ENCODE measurements at regions not wholly inside any gene's neighbourhood (a gene's known extent, or its start where the extent isn't known, plus 50 kb on each side); places are given as distances from the start of the nearest gene placed in this dataset.
"Not testable (repeated sequence)": the region's sequence is repeated elsewhere in the genome, so short reads cannot be mapped to it uniquely, and the experiment has no call there.

DNA sequence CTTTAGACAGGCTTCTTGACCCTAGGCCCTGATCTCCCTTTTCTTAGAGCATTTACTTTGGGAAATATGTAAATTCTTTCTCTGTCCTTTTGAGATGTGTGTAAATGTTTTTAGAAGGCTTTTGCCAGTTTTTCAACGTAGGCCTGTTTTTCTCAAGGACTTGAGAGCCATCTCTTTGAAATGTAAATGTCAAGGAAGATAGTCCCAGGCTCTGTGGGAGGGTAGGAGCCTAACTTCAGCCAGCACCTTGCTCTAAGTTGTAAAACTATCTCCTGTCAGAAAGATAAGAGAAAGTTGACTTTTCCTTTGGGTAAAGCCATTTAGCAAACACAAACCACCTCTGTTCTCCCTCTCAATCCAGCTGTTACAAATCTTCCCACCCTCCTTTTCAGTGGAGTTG is 219.8 kb downstream of the RPS29 start:
- no peak for DNase-seq

DNA sequence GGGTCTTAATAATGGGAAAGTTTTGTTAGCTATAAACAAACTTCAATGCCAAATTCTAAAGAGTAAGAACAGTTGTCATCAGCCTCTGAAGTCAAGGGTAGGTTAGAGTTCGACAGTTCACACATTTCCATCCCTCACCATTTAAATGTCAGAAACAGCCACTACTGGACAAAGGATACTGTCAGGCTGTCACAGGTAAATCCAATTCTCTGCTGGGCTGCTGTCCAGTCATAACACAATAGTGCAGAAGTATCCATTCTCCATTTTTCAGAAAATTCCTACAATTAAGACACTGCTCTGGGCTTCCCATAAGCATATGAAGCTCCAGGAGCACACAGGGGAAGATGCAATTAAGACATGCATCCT is 221.4 kb downstream of the RPS29 start:
- DNase-seq: no peak

DNA sequence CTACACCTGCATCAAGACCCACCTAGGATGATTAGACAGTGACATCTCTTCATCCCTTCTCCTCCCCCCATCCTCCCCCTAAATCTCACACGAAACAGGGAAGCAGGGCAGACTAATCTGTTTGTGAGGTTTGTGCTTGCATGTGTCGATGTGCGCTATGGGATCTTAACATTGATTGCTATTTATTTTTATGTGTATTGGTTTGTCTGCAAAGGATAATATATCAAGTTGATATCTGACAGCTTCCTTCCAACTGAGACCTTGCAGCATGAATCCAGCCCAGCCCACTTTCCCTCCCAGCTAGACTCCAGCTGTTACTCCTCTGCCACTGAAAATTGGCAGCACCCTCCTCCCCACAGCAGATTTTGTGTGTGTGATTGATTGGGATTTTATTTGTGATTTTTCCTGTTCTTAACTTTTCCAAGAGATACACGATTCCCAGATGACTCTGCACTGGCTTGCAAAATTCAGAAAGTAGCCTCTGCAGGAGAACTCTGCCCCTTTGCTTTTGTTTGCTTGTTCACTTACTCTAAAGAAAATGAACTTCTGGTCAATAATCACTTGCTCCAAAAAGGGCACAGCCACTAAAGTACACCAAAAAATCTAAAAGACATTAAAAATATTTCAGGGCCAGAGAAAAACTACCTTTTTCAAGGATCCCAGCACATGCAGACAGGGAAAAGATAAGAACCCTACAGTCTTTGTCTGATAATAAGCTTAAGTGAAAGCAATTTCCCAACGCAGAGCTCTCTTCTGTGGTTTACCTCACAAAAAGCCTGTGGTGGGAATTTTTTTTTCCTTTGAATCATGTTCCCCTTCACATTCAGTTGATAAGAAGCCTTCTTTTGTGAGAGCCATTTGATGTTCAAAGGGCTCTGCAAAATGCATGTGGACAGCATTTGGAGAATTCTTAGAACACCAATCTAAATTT is 222.1 kb downstream of the RPS29 start:
- DNase-seq: no peak

DNA sequence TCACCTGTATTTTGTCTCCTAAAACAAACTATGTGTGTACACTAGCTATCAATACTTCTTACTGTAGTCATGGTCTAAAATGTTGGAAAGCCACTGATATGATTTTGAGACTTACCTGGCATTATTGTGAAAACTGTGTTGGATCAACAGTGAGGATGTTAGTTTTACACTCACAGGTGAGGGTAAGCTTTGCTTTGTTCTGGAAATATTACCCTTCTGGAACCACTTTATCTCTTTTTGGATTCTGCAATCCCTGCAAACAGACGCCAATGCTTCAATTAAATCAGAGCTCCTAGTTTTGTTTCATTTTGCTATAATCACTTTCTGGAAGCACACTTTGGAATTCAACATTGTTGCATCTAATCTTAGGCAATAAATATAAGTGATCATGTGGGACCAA is 223.3 kb downstream of the RPS29 start:
- DNase-seq: no peak

DNA sequence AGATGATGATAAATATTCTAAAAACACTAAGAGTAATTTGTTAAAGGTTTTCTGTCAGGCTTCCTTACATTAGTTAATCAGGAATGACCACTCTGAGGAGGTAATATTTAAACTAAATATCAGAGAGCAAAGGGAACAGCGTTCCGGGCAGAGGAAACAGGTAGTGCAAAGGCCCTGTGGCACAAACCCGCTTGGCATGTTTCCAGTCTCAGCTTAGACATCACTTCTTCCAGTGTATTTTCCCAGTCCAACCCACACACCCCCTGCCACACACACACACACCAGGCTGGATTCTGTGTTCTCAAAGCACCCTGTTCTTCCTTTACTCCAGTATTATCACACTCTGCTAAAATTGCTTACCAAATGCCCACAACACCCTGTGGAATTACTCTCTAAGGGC is 247.1 kb downstream of the RPS29 start:
- no peak for DNase-seq

DNA sequence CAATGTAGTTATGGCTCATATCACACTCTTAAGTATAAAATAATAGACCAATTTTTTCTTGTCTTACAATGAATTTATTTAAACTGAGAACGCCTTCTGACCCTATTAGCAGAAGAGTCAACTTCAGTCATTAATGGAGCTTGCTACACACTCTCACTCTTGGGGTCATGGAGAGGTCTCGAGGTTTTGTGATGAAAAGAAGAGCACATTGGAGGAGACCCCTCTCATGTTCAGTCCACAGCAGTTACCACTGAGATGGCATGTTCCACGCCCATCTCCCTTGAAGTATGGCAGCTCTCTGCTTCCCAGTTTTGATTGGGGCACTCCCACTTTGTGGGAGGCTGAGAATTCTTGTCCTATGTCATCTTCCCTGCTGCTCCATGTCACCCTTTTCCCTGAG is 266.4 kb downstream of the RPS29 start:
- DNase-seq: no peak

DNA sequence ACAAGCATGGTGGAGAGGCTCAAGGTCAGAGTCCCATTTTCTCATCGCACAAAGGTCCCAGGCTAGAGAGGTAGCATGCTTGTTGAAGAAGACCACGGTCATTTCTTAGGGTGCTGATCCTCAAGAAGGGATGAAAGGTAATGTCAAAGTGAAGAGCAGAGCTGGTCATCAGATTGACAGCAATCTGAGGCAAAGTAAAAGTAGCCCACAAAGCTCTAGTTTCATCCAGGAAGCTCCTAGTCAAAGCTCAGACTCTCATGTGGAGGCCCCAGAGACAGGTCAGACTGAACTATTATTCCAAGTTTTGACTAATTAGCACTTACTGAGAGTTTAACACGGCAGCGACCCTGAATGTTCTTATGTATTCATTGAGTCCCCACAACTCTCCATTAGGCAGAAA is 270.6 kb downstream of the RPS29 start:
- no peak for DNase-seq

DNA sequence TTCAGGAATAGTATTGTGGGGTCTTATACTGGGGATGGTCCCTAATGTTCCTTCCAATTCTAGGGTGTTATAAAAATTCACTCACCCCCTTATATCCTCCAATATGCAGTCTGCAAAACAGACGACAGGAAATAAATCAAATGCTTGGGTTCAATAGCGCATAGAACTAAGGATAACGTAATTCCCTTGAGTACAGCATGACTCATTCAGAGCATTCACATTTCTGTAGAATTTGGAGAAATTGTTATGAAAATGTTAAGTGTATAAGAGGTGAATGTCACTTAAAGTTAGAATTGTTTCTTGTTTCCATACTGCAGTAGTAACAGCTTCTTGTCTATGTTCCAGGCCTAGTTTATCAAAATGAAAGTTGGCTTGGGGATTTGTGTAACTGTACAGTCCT is 271.4 kb downstream of the RPS29 start:
- DNase-seq: no peak

DNA sequence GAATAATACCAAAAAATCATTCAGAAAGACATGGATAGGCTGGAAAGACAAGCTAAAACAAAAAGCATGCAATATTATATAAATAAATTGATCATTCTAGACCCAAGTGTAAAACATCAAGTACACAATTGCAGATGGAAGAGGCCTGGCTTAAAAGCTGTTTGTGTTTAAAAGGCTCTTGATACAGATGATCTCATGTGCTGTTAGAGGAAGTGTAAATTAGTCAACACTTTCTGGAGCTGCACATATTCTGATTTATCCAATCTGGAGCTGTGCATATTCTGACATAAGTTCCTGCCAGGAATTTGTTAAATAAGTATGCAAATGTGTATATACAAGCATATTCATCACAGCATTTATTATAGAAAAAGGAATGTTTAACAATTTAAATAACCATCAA is 273.1 kb downstream of the RPS29 start:
- no peak for DNase-seq

DNA sequence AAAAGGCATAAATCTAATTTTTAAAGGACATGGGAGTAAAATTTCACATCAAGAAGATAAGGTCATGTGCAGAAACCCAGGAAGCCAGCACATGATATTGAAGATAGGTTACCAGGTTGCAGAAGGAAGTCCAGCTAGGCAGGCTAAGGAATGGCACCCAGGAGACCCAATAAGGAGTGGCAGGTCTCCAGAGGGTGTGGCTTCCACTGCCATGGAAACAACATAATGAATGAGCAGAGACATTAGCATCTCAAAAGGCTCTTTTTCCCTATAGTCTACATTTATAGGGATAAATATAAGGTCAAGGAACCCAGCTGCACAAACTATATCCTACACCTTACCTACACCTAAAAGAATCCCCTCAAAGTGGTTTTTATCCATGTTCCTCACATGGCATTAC is 275.9 kb downstream of the RPS29 start:
- DNase-seq: no peak

DNA sequence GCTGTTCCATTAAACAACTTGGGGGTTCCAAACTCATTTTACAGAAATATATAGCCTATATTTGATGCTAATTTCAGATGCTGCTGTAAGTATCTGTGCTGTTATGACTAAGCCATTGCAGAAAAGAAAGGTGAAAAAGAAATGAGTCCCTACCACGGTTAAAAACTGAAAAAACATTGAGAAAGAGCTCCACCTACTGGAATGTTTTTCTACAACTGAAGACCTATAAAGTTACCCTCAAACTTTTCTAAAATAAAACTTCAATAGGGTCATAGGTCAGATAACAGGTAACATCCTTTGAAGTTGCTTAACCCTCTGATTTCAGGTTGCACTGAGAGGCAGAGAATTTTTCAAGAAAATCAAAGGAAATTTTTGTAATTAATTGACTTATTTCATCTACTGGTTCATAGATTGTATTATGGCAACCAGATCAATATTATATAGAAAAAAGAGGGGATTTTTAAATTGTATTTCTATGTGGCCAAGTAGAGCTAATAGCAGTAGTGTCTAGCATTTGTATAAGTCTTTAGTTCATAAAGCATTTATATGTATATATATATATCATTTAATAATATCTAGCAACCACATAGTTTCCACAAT is 279.9 kb downstream of the RPS29 start:
- DNase-seq: peak in 1 of 2 experiments; percentile 60

DNA sequence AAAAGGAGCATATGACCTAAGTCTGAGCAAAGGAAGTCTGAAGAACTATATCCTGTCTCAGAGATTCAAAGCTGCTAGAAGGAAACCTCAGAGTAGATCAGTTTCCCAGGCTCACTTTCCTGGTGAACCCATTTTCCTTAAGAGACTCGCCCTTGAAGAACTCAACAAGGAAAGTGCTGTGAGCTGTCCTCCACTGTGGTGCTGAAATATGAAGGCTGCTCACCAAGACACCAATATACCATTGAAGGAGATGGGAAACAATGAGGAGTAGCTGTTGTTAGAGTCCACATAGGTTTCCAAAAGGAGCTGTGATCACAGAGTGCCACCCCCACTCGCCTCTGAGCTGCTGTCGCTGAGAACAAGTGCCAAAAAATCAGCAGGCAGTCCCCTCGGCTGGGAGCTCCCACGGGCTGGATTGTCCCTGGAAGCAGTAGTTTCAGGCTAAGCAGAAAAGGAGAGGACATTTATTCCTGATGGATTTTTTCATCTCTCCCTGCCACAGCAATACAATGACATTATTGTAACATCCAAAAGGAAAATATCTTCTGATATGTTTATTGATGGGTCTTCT is 282.1 kb downstream of the RPS29 start:
- no peak for DNase-seq

DNA sequence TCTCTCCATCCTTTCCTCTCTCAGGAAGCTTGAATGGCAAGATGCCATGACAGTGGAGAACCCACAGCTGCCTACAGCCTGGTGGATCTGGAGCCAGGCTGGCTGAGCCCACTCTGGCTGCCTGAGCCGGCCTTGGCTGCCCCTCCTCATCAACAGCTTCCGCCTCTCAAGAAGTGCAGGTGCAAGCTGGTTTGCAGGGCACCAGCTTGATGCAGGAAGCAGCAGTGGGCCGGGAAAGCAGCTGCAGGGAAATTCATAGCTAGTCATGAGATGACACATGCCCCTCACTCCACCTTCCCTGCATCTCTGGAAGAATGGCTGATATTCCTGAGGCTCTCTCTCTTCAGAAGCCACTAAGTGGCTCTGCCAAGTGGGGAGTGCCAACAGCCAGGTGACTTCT is 289.1 kb downstream of the RPS29 start:
- no peak for DNase-seq

DNA sequence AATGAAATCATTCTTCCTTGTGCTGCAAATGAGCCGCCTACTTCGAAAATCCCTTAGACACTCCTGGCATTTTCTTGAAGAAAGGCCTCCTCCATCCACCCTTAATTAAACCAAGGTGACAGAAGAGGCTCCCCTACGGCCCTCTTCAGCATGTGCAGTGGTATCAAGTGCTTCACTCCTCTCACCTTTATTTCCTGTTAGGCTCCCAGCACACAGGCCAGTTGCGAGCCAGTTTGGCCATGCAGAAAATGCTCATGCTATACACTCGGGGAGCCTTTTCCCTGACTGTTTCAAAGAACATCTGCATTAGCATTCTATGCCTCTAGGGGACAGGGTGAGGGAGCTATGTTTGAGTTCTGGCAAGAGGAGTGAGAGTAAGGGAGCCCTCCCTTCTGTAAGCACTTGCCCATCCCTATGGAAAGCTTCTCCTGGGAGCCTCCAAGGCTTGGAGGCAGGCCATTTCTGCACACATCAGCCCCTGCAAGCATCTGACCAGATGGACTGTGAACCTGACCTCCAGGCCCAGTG is 291.5 kb downstream of the RPS29 start:
- no peak for DNase-seq

DNA sequence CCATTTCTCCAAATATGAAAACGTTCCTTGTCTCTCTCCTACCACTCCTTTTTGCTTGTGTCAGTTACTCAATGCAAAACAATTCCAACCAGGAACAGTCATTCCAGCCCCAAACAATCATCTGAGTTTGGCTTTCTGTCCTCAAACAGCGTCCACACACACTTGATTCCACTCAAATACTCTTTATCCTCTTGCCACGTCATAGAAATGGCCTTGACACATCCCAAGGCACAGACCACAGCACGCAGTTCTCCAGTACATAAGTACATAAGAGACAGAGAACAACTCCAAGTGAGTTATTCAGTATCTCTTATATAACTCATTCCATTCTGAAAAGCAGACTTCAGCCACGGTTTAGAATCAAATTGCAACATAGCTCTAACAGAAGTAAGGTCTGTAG is 299.2 kb downstream of the RPS29 start:
- no peak for DNase-seq

DNA sequence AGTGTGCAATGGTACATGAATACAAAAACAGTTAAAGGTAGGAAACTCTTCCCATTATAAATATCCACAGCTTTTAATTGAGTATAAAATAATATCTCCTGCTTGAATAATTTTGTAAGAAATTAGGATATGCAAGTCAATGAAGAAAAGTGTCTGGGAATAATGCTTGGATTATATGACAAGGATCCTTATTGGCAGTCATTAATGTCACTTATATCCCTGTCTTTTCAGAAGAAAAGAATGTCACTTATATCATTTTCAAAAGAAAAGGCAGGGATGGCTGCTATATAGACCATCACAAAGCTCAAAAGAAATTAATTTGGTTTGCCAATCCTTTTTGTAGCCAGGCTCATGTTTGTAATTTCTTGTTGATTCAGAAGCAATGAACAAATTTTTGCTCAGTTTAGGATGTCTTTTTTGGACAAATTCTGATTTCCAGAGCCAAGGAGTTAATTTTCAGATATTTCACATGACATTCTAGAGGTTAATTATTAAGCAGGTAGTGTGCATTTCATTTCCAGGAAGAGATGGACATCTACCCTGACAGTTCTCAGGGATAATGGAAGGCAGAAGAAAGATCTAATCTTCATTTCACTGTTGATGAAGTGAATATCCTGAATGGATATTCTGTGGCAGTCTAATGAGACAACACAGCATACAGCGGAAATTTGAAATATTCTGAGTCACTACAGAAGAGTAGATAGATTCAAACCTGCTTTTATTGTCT is 299.8 kb downstream of the RPS29 start:
- DNase-seq: no peak

DNA sequence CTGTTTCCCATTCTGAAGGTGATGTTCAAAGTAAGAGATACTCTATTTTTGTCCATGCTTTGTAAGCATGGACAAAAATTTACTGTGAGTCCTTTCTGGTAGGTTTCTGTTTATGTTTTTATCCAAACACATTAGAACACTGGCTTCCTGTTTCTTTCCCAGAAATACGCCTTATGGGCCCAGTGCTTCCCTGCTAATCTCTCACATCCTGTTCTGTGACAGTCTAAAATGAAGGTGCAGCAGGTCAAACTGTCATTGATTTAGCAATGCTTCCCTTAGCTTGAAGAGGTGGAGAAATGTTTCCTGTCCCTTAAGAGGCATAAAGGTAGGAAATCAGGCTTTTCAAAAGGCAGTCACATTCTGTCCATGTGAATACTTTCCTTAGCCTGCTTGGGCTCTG is 305.6 kb downstream of the RPS29 start:
- no peak for DNase-seq

DNA sequence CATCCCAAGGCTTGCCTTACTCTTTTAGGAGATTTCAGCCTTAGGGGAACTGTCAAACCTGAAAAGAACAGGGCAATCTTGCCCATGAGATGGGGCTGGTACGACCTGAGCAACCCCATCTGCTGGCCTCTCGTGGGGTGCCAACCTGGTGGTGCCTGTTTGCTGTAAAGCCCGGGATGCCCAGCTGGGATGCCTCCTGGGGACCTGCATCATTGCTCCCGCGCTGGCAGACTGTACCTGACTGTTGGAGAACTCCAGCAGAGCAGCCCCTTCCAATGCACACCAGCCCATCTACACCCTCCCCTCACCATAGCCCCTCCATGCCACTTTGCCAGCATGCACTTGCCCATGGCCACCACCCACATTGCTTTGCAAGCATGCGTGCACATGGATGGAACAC is 335.7 kb downstream of the RPS29 start:
- no peak for DNase-seq

DNA sequence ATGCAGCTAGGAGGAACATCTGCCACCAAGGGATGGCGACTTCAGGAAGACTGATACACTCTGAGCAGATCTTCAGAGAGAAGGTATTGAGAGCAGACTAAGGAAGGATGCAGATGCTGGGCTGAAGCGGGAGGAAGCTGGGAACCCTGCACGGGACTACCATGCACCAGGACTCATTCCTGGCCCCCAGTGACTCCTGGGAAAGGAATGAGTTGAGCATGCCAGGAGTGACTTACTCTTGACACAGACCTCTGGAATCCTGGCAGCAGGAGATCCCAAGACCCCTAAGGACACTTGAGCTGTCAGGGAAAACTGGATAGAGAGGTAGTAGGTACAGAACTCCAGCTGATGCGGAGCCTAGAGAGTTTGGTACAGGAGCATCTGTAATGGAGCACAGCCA is 336.1 kb downstream of the RPS29 start:
- DNase-seq: no peak

DNA sequence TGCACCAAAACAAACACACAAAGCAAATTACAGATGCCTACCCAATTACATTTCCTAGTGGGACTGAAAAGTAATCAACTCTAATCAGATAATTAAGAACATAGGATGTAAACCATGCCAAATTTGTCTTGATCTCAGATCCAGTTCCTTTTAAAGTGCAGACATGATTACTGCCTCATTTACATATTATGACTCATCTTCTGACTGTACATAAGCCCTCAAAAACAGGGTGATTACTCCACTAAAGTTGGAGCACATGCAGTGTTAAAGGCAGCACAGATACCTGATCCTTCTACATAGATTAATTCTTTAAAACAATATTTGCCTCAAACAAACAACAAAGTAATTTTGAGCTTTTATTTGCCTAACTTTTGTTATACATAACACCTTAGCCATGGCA is 337.2 kb downstream of the RPS29 start:
- DNase-seq: peak in 1 of 2 experiments; percentile 34

DNA sequence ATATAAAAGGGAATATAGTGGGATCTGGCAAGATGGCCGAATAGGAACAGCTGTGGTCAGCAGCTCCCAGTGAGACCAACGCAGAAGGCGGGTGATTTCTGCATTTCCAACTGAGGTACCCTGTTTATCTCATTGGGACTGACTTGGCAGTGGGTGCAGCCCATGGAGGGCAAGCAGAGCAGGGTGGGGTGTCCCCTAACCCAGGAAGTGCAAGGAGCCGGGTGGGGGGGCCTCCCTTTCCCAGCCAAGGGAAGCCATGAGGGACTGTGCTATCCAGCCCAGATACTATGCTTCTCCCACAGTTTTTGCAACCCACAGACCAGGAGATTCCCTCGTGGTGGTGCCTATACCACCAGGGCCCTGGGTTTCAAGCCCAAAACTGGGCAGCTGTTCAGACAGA is 342.4 kb downstream of the RPS29 start:
- DNase-seq: not testable (repeated sequence)

DNA sequence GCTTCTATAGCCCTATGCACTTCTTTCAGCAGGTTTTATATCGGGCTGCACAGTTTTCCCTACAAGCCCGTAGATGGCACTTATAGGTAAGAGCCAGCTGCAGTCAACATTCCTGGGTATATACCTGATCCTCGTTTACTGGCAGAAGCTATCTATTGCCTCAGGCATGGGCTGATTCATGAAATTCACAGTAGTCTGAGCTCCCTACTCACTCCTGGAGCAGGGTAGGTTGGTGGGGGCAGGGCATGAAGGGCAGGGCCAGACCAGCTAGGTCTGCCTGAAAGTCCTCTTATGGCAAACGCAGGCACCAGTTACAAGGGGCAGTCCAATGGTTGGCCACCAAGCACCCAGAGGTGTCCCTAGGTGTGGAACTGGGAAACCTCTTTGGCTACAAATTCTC is 345.8 kb downstream of the RPS29 start:
- no peak for DNase-seq

DNA sequence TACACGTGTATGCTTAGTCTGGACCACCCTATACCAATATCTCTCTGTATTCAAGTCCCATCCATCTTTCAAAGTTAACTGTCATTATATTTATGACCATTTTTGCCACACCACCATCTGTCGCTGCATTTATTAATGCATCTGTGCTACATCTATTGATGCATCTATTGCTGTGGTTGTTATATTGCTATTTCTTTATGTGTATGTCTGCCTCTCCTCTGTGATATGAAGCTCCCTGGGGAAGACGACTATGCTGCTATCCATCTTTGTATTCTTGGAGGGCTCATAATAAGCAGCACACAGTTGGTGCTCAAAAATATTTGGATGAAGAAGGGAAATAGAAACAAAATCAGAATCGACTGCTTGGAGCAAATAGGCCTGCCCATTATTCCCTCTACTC is 357.6 kb downstream of the RPS29 start:
- DNase-seq: peak in 1 of 2 experiments; percentile 32

Measured in NCI-H524 (cell line).